ENCODE measurements at regions not wholly inside any gene's neighbourhood (a gene's known extent, or its start where the extent isn't known, plus 50 kb on each side); places are given as distances from the start of the nearest gene placed in this dataset.
"Not testable (repeated sequence)": the region's sequence is repeated elsewhere in the genome, so short reads cannot be mapped to it uniquely, and the experiment has no call there.

DNA sequence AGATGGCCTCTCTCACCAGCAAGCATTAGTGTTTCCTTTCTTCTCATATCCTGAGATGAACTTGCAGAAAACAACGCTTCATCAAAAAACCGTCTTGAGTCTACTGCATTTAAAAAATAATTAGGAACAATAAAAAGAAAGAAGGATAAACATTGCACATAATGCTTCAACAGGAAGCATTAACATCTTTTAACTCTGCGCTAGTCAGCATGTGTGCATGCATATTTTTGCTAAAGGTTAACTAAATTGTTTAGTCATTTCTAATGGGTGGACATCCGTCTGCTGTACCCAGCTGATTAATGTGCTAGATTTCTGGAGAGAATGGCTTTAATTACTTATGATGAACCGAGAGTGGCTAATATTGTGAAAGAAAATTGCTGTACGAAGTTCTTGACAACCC lies 349.3 kb downstream of the SOX4 start:
- TF ChIP-seq ZNF8 (CRISPR knock-in tag; IDR thresholded peaks at IDR 0.05) (no peak), BACH2 (CRISPR knock-in tag; IDR thresholded peaks at IDR 0.05; ENCODE audit: borderline replicate concordance) (no peak), RARB (CRISPR knock-in tag; IDR thresholded peaks at IDR 0.05) (no peak), SNAI2 (CRISPR knock-in tag; IDR thresholded peaks at IDR 0.05) (no peak), ZC3H10 (CRISPR knock-in tag; IDR thresholded peaks at IDR 0.05) (no peak), PPARA (CRISPR knock-in tag; IDR thresholded peaks at IDR 0.05; ENCODE audit: borderline replicate concordance) (no peak), ESRRG (CRISPR knock-in tag; IDR thresholded peaks at IDR 0.05) (no peak), ZFP30 (CRISPR knock-in tag; IDR thresholded peaks at IDR 0.05) (no peak), ZNF565 (CRISPR knock-in tag; conservative IDR thresholded peaks at IDR 0.05; ENCODE audit: low read depth) (no peak), ISL1 (CRISPR knock-in tag; IDR thresholded peaks at IDR 0.05) (no peak; the same call in 1 of the 2 replicates), ZFP3 (CRISPR knock-in tag; IDR thresholded peaks at IDR 0.05) (no peak), OSR1 (CRISPR knock-in tag; IDR thresholded peaks at IDR 0.05) (no peak), GLIS3 (CRISPR knock-in tag; IDR thresholded peaks at IDR 0.05) (no peak), TCF4 (CRISPR knock-in tag; IDR thresholded peaks at IDR 0.05; ENCODE audit: borderline replicate concordance) (no peak)
- TF ChIP-seq, protein P1, sequence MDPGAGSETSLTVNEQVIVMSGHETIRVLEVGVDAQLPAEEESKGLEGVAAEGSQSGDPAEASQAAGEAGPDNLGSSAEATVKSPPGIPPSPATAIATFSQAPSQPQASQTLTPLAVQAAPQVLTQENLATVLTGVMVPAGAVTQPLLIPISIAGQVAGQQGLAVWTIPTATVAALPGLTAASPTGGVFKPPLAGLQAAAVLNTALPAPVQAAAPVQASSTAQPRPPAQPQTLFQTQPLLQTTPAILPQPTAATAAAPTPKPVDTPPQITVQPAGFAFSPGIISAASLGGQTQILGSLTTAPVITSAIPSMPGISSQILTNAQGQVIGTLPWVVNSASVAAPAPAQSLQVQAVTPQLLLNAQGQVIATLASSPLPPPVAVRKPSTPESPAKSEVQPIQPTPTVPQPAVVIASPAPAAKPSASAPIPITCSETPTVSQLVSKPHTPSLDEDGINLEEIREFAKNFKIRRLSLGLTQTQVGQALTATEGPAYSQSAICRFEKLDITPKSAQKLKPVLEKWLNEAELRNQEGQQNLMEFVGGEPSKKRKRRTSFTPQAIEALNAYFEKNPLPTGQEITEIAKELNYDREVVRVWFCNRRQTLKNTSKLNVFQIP (CRISPR knock-in tag; IDR thresholded peaks at IDR 0.05; ENCODE audit: borderline replicate concordance, low read depth): no peak
- TF ChIP-seq, protein P2, sequence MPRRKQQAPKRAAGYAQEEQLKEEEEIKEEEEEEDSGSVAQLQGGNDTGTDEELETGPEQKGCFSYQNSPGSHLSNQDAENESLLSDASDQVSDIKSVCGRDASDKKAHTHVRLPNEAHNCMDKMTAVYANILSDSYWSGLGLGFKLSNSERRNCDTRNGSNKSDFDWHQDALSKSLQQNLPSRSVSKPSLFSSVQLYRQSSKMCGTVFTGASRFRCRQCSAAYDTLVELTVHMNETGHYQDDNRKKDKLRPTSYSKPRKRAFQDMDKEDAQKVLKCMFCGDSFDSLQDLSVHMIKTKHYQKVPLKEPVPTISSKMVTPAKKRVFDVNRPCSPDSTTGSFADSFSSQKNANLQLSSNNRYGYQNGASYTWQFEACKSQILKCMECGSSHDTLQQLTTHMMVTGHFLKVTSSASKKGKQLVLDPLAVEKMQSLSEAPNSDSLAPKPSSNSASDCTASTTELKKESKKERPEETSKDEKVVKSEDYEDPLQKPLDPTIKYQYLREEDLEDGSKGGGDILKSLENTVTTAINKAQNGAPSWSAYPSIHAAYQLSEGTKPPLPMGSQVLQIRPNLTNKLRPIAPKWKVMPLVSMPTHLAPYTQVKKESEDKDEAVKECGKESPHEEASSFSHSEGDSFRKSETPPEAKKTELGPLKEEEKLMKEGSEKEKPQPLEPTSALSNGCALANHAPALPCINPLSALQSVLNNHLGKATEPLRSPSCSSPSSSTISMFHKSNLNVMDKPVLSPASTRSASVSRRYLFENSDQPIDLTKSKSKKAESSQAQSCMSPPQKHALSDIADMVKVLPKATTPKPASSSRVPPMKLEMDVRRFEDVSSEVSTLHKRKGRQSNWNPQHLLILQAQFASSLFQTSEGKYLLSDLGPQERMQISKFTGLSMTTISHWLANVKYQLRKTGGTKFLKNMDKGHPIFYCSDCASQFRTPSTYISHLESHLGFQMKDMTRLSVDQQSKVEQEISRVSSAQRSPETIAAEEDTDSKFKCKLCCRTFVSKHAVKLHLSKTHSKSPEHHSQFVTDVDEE (CRISPR knock-in tag; IDR thresholded peaks at IDR 0.05): no peak
- TF ChIP-seq, protein P3, sequence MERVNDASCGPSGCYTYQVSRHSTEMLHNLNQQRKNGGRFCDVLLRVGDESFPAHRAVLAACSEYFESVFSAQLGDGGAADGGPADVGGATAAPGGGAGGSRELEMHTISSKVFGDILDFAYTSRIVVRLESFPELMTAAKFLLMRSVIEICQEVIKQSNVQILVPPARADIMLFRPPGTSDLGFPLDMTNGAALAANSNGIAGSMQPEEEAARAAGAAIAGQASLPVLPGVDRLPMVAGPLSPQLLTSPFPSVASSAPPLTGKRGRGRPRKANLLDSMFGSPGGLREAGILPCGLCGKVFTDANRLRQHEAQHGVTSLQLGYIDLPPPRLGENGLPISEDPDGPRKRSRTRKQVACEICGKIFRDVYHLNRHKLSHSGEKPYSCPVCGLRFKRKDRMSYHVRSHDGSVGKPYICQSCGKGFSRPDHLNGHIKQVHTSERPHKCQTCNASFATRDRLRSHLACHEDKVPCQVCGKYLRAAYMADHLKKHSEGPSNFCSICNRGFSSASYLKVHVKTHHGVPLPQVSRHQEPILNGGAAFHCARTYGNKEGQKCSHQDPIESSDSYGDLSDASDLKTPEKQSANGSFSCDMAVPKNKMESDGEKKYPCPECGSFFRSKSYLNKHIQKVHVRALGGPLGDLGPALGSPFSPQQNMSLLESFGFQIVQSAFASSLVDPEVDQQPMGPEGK (CRISPR knock-in tag; IDR thresholded peaks at IDR 0.05; ENCODE audit: borderline replicate concordance): no peak
- TF ChIP-seq, protein P4, sequence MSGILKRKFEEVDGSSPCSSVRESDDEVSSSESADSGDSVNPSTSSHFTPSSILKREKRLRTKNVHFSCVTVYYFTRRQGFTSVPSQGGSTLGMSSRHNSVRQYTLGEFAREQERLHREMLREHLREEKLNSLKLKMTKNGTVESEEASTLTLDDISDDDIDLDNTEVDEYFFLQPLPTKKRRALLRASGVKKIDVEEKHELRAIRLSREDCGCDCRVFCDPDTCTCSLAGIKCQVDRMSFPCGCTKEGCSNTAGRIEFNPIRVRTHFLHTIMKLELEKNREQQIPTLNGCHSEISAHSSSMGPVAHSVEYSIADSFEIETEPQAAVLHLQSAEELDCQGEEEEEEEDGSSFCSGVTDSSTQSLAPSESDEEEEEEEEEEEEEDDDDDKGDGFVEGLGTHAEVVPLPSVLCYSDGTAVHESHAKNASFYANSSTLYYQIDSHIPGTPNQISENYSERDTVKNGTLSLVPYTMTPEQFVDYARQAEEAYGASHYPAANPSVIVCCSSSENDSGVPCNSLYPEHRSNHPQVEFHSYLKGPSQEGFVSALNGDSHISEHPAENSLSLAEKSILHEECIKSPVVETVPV (CRISPR knock-in tag; IDR thresholded peaks at IDR 0.05): no peak
- ATAC-seq: peak; percentile 70

DNA sequence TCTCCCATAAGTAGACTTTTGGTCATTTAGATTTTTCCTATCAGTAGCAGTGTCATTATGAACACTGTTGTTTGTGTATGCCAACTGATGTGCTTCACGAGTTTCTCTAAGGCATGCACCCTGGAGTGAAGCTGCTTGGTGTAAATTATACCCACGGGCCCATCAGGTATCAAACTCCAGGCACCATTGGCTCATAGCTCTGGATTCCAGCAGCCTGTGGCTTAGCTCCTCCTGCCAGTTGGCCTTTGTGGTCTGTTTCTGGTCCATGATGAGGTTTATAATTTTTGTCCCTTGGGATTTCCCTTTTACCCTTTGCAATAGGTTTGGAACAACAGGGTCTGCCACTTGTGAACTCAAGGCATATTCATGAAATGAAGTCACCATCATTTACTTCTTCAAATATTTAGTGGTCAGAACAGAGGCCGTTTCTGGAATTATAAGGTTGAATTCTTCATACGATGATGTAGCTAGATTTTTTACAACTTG lies 350.5 kb downstream of the PRL start:
- no peak for TF ChIP-seq RARB (CRISPR knock-in tag; IDR thresholded peaks at IDR 0.05)
- TF ChIP-seq, protein P3 (CRISPR knock-in tag; IDR thresholded peaks at IDR 0.05; ENCODE audit: borderline replicate concordance): peak; percentile 38; the same call in 1 of the 2 replicates

DNA sequence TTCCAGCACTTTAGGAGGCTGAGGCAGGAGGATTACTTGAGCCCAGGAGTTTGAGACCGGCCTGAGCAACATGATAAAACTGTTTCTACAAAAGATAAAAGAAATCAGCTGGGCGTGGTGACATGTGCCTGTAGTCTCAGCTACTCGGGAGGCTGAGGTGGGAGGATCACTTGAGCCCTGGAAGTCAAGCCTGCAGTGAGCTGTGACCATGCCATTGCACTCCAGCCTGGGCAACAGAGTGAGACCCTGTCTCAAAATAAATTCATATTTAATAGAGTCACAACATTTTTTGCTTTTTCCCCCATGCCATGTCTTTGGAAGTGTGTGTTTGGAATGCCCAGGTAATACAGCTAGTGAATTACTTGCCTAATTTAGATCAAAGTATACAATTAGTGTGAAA lies 349.6 kb downstream of the PRL start:
- ATAC-seq: not testable (repeated sequence)

More for the DNA sequence above, 350.5 kb downstream of the PRL start:
- ATAC-seq: peak; percentile 55

DNA sequence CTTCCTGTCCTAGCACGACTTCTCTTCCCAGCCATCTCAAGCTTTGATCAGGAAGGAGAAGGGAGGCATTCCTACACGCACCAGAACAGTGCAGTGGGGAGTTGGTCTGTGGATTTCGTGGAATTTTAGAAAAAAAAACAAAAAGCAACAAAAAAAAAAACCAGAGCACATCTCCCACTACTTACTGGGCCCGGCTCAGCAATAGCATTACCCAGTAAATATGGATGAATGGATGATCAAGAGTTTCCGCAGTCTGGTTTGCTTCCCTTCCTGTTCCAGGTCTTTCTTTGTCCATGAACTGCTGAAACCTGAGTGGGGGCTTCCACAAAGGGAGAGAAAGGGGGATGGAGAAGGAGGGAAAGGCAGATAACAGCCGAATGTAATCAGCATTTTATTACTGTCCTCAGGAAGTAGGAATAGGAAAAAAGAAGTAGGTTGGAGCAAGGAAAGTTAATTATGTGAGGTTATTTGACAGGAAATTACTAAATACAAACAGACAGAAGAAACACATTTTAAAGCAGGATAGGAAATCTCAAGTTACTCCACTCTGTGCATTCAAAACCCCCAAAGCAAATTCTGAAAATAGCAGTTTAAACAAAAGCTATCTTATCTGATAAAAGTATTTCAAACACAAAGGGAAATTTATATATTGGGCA lies 349.0 kb downstream of the PRL start:
- TF ChIP-seq TCF4 (CRISPR knock-in tag; IDR thresholded peaks at IDR 0.05; ENCODE audit: borderline replicate concordance) (peak; percentile 41; the same call in 1 of the 2 replicates), GLIS3 (CRISPR knock-in tag; IDR thresholded peaks at IDR 0.05) (0 out of 2 replicates have a peak, but pooled peaks have one; percentile 19), ZC3H10 (CRISPR knock-in tag; IDR thresholded peaks at IDR 0.05) (no peak), TOX (CRISPR knock-in tag; IDR thresholded peaks at IDR 0.05; ENCODE audit: borderline replicate concordance) (no peak)
- TF ChIP-seq, protein P3 (CRISPR knock-in tag; IDR thresholded peaks at IDR 0.05; ENCODE audit: borderline replicate concordance): no peak
- TF ChIP-seq, protein P2 (CRISPR knock-in tag; IDR thresholded peaks at IDR 0.05): peak; percentile 86; the same call in 1 of the 2 replicates
- ATAC-seq: peak; percentile 16
